WTC11 (cell line): ENCODE measurements at regions not wholly inside any gene's neighbourhood (a gene's known extent, or its start where the extent isn't known, plus 50 kb on each side); places are given as distances from the start of the nearest gene placed in this dataset.

ENCODE experiments used
- ATAC-seq: fragments of 200-7000 bp; cut with Tn5 transposase; 2 replicates; pipeline ENCODE4 v1.10.0; 2021; ENCODE audit warnings: mild to moderate bottlenecking, moderate library complexity
- CTCF ChIA-PET: fragments of 300-600 bp; sonication (Branson Sonifier 250); formaldehyde crosslinking; loops from one replicate; lab custom pipeline; 2021; ENCODE audit warnings: antibody characterized with exemption; lab: Charles Lee
- POLR2A ChIA-PET: fragments of 350-600 bp; sonication (Branson Sonifier 250); formaldehyde crosslinking; loops from one replicate; lab custom pipeline; 2021; ENCODE audit warnings: antibody characterized with exemption; lab: Charles Lee
- DNase-seq: peaks from one replicate; pipeline ENCODE4 v3.0.0; 2021; ENCODE audit warnings: low spot score
- H3K27ac Mint-ChIP-seq: 2 replicates; pipeline ENCODE4 v1.8.0; 2021; ENCODE audit warnings: mixed read lengths
- H3K27me3 Mint-ChIP-seq: 2 replicates; pipeline ENCODE4 v1.8.0; 2021; ENCODE audit warnings: low read depth, mild to moderate bottlenecking, moderate library complexity, mixed read lengths
- H3K36me3 Mint-ChIP-seq: 2 replicates; pipeline ENCODE4 v1.8.0; 2021; ENCODE audit warnings: mixed read lengths
- H3K4me1 Mint-ChIP-seq: 2 replicates; pipeline ENCODE4 v1.8.0; 2022; ENCODE audit warnings: mixed read lengths
- H3K4me3 Mint-ChIP-seq: 2 replicates; pipeline ENCODE4 v1.8.0; 2021; ENCODE audit warnings: mild to moderate bottlenecking, moderate library complexity, mixed read lengths
- H3K9me3 Mint-ChIP-seq: 2 replicates; pipeline ENCODE4 v1.8.0; 2021; ENCODE audit warnings: mixed read lengths
- GABPB1 ChIP-seq: sonication (generic); formaldehyde crosslinking; IDR thresholded peaks from 2 replicates; pipeline ENCODE4 v1.8.1; 2023; ENCODE audit warnings: mild to moderate bottlenecking, missing genetic modification reagents
- GTF2I ChIP-seq: fragments of 250-450 bp; sonication (Bioruptor Pico); conservative IDR thresholded peaks from 2 replicates; pipeline ENCODE4 v1.4.0; 2021; ENCODE audit warnings: mild to moderate bottlenecking
- JUN ChIP-seq: sonication (generic); formaldehyde crosslinking; IDR thresholded peaks from 2 replicates; pipeline ENCODE4 v1.8.0; 2023; ENCODE audit warnings: mild to moderate bottlenecking, missing genetic modification reagents
- KAT7 ChIP-seq: sonication (generic); formaldehyde crosslinking; IDR thresholded peaks from 2 replicates; pipeline ENCODE4 v1.8.1; 2023; ENCODE audit warnings: missing genetic modification reagents, mild to moderate bottlenecking, borderline replicate concordance
- MYBL2 ChIP-seq: sonication (generic); formaldehyde crosslinking; IDR thresholded peaks from 2 replicates; pipeline ENCODE4 v1.8.1; 2023; ENCODE audit warnings: mild to moderate bottlenecking, moderate library complexity, missing genetic modification reagents
- NR2C2 ChIP-seq: sonication (generic); formaldehyde crosslinking; IDR thresholded peaks from 2 replicates; pipeline ENCODE4 v1.8.0; 2022; ENCODE audit warnings: mild to moderate bottlenecking, missing genetic modification reagents
- OVOL2 ChIP-seq: fragments of 250-450 bp; sonication (Bioruptor Pico); IDR thresholded peaks from 2 replicates; pipeline ENCODE4 v1.9.0; 2021; ENCODE audit warnings: mild to moderate bottlenecking, borderline replicate concordance
- SMAD3 ChIP-seq: sonication (generic); formaldehyde crosslinking; IDR thresholded peaks from 2 replicates; pipeline ENCODE4 v1.8.0; 2022; ENCODE audit warnings: missing genetic modification reagents, mild to moderate bottlenecking, borderline replicate concordance
- ZBTB21 ChIP-seq: sonication (generic); formaldehyde crosslinking; IDR thresholded peaks from 2 replicates; pipeline ENCODE4 v1.8.1; 2023; ENCODE audit warnings: mild to moderate bottlenecking, missing genetic modification reagents, borderline replicate concordance
- ZNF416 ChIP-seq: fragments of 250-450 bp; sonication (Bioruptor Pico); IDR thresholded peaks from 2 replicates; pipeline ENCODE4 v1.9.0; 2021; ENCODE audit warnings: mild to moderate bottlenecking, inconsistent platforms
- ZNF671 ChIP-seq: fragments of 250-450 bp; sonication (Bioruptor Pico); IDR thresholded peaks from 2 replicates; pipeline ENCODE4 v1.8.0; 2021; ENCODE audit warnings: mild to moderate bottlenecking
- TF ChIP-seq, protein P1 (sequence below): sonication (generic); formaldehyde crosslinking; IDR thresholded peaks from 2 replicates; pipeline ENCODE4 v1.8.0; 2022; ENCODE audit warnings: mild to moderate bottlenecking, missing genetic modification reagents
- TF ChIP-seq, protein P2 (sequence below): sonication (generic); formaldehyde crosslinking; IDR thresholded peaks from 2 replicates; pipeline ENCODE4 v1.8.0; 2022; ENCODE audit warnings: mild to moderate bottlenecking, missing genetic modification reagents
- TF ChIP-seq, protein P3 (sequence below): sonication (generic); formaldehyde crosslinking; IDR thresholded peaks from 2 replicates; pipeline ENCODE4 v1.8.1; 2022; ENCODE audit warnings: low read depth, missing genetic modification reagents, borderline replicate concordance
- TF ChIP-seq, protein P4 (sequence below): fragments of 250-450 bp; sonication (Bioruptor Pico); IDR thresholded peaks from 2 replicates; pipeline ENCODE4 v1.8.0; 2021; ENCODE audit warnings: mild to moderate bottlenecking
- TF ChIP-seq, protein P5 (sequence below): sonication (generic); formaldehyde crosslinking; IDR thresholded peaks from 2 replicates; pipeline ENCODE4 v1.8.0; 2022; ENCODE audit warnings: missing genetic modification reagents
- TF ChIP-seq, protein P6 (sequence below): sonication (generic); formaldehyde crosslinking; IDR thresholded peaks from 2 replicates; pipeline ENCODE4 v1.8.1; 2022; ENCODE audit warnings: low read depth, mild to moderate bottlenecking, moderate library complexity, missing genetic modification reagents, borderline replicate concordance

DNA sequence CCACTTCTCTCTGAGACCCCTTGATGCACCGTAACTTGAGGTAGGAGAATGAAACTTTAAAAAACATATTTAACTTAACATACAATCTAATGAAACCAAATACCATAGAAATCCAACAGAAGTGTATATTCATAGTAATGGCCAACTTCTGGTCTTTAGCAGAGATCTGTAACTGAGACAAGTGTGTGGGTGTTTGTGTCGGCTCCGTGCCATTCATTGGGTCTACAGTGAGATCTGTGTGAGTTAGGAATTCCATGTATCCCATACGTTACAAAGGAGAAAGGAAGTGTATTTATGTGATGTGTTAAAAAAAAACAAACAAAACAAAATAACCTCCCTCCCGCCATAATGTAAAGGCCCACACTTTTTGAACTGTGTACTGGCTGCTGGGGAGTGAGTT is 348.0 kb upstream of the NR3C2 start (continued):
- TF ChIP-seq, protein P1, sequence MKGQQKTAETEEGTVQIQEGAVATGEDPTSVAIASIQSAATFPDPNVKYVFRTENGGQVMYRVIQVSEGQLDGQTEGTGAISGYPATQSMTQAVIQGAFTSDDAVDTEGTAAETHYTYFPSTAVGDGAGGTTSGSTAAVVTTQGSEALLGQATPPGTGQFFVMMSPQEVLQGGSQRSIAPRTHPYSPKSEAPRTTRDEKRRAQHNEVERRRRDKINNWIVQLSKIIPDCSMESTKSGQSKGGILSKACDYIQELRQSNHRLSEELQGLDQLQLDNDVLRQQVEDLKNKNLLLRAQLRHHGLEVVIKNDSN (CRISPR knock-in tag) = no peak

DNA sequence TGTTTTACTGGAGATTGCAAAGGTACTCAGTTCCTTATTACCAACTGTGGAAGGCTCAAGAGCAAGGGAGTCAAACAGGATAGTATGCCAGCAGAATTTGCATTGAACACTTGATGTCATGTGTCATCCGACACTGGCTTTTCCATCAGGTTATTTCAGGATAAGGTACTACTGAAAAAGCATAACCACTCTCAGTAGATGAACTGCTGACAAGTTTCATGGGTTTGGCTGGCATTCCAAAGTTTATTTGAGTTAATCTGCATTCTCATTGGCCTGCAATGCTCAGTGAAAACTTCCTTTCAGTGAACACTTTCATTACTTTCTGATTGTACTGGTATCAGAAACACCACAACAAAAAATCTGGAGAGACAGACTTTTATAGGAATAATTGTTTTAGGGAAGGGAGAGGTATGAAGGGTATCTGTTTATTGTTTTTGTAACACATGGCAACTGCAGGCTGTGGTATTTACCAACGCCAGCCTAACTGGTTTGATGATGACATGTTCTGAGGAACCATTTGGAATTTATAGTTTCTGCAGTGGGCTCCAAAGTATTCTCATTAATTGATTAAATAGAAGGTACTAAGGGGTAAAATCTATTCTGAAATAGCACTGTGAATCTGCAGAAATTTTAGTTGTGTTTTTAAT is 345.7 kb upstream of the NR3C2 start:
- ATAC-seq (peak; percentile 46; the same call in 1 of the 2 replicates), DNase-seq (no peak)
- no peaks in the 10 kb centered on the region for H3K9me3 Mint-ChIP-seq
- H3K27ac Mint-ChIP-seq = peak overlapping the region; percentile 74; the same call in 1 of the 2 replicates
- POLR2A ChIA-PET = interaction anchor here (0.7 kb wide), 1 partner anchor 966 kb away, joined by 3 read pairs; no protein-coding TSS in a partner anchor
- H3K27me3 Mint-ChIP-seq = no peaks in the 10 kb centered on the region
- H3K4me1 Mint-ChIP-seq = peaks cover 24% of the 10 kb centered on the region
- CTCF ChIA-PET = no interaction called here
- H3K4me3 Mint-ChIP-seq = no peak overlapping the region
- TF ChIP-seq ZNF671 (CRISPR knock-in tag) (no peak), ZBTB21 (no peak), KAT7 (CRISPR knock-in tag) (no peak)
- TF ChIP-seq, all 79 proteins: peak for 0
- H3K36me3 Mint-ChIP-seq = no peaks in the 10 kb centered on the region

DNA sequence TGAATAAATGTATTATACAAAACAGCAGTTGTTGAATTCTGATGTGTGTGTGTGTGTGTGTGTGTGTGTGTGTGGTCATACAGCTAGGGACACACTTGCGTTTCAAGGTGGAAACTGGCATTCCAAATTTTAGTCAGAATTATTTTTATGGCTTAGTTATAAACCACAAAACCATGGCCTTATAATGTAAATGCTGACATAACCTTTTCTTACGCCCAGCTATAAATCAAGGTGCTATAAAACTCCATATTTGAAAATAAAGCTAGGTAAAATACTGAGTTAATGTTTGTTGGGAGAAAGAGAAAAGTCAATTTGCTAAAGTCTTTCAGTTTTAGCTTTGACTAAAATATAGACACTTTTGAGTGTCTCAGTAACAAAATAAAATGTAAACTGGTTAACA is 345.1 kb upstream of the NR3C2 start:
- Mint-ChIP-seq H3K27ac (no peak overlapping the region), H3K36me3 (no peaks in the 10 kb centered on the region), H3K4me1 (peaks cover 29% of the 10 kb centered on the region), H3K9me3 (no peaks in the 10 kb centered on the region), H3K27me3 (no peaks in the 10 kb centered on the region), H3K4me3 (no peak overlapping the region)
- DNase-seq (no peak), ATAC-seq (no peak)
- POLR2A ChIA-PET = interaction anchor here (0.7 kb wide), 1 partner anchor 967 kb away, joined by 3 read pairs; no protein-coding TSS in a partner anchor
- CTCF ChIA-PET = no interaction called here
- TF ChIP-seq, protein P2, sequence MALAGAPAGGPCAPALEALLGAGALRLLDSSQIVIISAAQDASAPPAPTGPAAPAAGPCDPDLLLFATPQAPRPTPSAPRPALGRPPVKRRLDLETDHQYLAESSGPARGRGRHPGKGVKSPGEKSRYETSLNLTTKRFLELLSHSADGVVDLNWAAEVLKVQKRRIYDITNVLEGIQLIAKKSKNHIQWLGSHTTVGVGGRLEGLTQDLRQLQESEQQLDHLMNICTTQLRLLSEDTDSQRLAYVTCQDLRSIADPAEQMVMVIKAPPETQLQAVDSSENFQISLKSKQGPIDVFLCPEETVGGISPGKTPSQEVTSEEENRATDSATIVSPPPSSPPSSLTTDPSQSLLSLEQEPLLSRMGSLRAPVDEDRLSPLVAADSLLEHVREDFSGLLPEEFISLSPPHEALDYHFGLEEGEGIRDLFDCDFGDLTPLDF (CRISPR knock-in tag) = no peak
- TF ChIP-seq MYBL2 (CRISPR knock-in tag) = no peak
- TF ChIP-seq NR2C2 (CRISPR knock-in tag) = no peak
- no peak for TF ChIP-seq ZNF416 (CRISPR knock-in tag)
- no peak for TF ChIP-seq GABPB1 (CRISPR knock-in tag)
- TF ChIP-seq OVOL2 (CRISPR knock-in tag) = no peak
- TF ChIP-seq, protein P3, sequence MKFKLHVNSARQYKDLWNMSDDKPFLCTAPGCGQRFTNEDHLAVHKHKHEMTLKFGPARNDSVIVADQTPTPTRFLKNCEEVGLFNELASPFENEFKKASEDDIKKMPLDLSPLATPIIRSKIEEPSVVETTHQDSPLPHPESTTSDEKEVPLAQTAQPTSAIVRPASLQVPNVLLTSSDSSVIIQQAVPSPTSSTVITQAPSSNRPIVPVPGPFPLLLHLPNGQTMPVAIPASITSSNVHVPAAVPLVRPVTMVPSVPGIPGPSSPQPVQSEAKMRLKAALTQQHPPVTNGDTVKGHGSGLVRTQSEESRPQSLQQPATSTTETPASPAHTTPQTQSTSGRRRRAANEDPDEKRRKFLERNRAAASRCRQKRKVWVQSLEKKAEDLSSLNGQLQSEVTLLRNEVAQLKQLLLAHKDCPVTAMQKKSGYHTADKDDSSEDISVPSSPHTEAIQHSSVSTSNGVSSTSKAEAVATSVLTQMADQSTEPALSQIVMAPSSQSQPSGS (CRISPR knock-in tag) = no peak
- no peak for TF ChIP-seq SMAD3
- TF ChIP-seq, all 79 proteins: peak for 0

DNA sequence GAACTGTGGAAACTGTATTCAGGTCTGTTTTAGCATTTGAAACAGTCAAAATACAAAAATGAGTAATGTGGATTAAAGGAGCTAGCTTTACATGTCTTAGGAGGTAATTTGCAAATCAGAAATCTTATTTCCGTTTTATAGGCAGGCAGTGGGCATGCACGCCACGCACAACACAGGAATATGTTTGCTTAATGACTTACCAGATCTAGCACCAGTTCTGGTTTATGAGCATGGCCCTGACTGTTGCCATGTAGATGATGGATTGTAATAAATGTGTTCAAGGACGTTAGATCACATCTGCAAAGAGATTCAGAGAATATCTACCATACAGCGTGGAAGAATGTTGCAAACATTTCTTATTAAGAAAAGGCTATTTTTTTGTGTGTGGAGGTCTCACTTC is 344.5 kb upstream of the NR3C2 start:
- Mint-ChIP-seq H3K4me3 (no peak overlapping the region), H3K4me1 (peaks cover 35% of the 10 kb centered on the region), H3K36me3 (no peaks in the 10 kb centered on the region), H3K27ac (no peak overlapping the region), H3K9me3 (no peaks in the 10 kb centered on the region), H3K27me3 (no peaks in the 10 kb centered on the region)
- ATAC-seq (no peak), DNase-seq (no peak)
- ChIA-PET CTCF (no interaction called here), POLR2A (no interaction called here)
- no peak for TF ChIP-seq MYBL2 (CRISPR knock-in tag)
- TF ChIP-seq, protein P1 (CRISPR knock-in tag) = no peak
- TF ChIP-seq, protein P4, sequence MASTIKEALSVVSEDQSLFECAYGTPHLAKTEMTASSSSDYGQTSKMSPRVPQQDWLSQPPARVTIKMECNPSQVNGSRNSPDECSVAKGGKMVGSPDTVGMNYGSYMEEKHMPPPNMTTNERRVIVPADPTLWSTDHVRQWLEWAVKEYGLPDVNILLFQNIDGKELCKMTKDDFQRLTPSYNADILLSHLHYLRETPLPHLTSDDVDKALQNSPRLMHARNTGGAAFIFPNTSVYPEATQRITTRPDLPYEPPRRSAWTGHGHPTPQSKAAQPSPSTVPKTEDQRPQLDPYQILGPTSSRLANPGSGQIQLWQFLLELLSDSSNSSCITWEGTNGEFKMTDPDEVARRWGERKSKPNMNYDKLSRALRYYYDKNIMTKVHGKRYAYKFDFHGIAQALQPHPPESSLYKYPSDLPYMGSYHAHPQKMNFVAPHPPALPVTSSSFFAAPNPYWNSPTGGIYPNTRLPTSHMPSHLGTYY (CRISPR knock-in tag) = no peak
- TF ChIP-seq, protein P5, sequence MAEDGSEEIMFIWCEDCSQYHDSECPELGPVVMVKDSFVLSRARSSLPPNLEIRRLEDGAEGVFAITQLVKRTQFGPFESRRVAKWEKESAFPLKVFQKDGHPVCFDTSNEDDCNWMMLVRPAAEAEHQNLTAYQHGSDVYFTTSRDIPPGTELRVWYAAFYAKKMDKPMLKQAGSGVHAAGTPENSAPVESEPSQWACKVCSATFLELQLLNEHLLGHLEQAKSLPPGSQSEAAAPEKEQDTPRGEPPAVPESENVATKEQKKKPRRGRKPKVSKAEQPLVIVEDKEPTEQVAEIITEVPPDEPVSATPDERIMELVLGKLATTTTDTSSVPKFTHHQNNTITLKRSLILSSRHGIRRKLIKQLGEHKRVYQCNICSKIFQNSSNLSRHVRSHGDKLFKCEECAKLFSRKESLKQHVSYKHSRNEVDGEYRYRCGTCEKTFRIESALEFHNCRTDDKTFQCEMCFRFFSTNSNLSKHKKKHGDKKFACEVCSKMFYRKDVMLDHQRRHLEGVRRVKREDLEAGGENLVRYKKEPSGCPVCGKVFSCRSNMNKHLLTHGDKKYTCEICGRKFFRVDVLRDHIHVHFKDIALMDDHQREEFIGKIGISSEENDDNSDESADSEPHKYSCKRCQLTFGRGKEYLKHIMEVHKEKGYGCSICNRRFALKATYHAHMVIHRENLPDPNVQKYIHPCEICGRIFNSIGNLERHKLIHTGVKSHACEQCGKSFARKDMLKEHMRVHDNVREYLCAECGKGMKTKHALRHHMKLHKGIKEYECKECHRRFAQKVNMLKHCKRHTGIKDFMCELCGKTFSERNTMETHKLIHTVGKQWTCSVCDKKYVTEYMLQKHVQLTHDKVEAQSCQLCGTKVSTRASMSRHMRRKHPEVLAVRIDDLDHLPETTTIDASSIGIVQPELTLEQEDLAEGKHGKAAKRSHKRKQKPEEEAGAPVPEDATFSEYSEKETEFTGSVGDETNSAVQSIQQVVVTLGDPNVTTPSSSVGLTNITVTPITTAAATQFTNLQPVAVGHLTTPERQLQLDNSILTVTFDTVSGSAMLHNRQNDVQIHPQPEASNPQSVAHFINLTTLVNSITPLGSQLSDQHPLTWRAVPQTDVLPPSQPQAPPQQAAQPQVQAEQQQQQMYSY (CRISPR knock-in tag) = no peak
- no peak for TF ChIP-seq JUN (CRISPR knock-in tag)
- no peak for TF ChIP-seq GTF2I (CRISPR knock-in tag)
- TF ChIP-seq, protein P6, sequence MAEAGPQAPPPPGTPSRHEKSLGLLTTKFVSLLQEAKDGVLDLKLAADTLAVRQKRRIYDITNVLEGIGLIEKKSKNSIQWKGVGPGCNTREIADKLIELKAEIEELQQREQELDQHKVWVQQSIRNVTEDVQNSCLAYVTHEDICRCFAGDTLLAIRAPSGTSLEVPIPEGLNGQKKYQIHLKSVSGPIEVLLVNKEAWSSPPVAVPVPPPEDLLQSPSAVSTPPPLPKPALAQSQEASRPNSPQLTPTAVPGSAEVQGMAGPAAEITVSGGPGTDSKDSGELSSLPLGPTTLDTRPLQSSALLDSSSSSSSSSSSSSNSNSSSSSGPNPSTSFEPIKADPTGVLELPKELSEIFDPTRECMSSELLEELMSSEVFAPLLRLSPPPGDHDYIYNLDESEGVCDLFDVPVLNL (CRISPR knock-in tag) = no peak
